ENCODE measurements at regions not wholly inside any gene's neighbourhood (a gene's known extent, or its start where the extent isn't known, plus 50 kb on each side); places are given as distances from the start of the nearest gene placed in this dataset.

DNA sequence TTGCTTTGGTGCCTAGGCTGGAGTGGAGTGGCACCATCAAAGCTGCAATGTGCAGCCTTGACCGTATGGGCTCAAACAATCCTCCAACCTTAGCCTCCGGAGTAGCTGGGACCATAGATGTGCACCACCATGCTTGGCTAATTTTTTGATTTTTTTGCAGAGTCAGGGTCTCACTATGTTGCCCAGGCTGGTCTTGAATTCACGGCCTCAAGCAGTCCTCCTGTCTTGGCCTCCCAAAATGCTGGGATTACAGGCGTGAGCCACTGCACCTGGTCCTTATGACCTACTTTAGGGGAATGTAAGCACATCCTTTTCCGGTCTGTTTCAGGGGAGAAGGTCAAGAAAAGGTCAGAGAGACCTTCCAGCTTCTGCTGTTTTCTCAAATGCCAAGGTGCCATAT lies 53.4 kb upstream of the SPRED2 start:
- TF ChIP-seq, protein P1, sequence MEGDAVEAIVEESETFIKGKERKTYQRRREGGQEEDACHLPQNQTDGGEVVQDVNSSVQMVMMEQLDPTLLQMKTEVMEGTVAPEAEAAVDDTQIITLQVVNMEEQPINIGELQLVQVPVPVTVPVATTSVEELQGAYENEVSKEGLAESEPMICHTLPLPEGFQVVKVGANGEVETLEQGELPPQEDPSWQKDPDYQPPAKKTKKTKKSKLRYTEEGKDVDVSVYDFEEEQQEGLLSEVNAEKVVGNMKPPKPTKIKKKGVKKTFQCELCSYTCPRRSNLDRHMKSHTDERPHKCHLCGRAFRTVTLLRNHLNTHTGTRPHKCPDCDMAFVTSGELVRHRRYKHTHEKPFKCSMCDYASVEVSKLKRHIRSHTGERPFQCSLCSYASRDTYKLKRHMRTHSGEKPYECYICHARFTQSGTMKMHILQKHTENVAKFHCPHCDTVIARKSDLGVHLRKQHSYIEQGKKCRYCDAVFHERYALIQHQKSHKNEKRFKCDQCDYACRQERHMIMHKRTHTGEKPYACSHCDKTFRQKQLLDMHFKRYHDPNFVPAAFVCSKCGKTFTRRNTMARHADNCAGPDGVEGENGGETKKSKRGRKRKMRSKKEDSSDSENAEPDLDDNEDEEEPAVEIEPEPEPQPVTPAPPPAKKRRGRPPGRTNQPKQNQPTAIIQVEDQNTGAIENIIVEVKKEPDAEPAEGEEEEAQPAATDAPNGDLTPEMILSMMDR (IDR thresholded peaks at IDR 0.05; ENCODE audit: control extremely low read depth in 1 of 3, insufficient read depth in 1 of 3, low read depth in 1 of 3, low read length in 3 of 3): no peak
- no peak for TF ChIP-seq TAF1 (IDR thresholded peaks at IDR 0.05; ENCODE audit: low read depth, low read length)
- TF ChIP-seq POLR2AphosphoS5 (IDR thresholded peaks at IDR 0.05; ENCODE audit: low read depth, low read length): no peak
- TF ChIP-seq CTBP2 (IDR thresholded peaks at IDR 0.05; ENCODE audit: borderline replicate concordance, insufficient read depth, insufficient read length, low read length): no peak
- no peak for TF ChIP-seq SP2 (IDR thresholded peaks at IDR 0.05; ENCODE audit: low read length)
- no peak for TF ChIP-seq SRF (IDR thresholded peaks at IDR 0.05; ENCODE audit: low read depth, low read length)
- TF ChIP-seq HDAC2 (IDR thresholded peaks at IDR 0.05; ENCODE audit: borderline replicate concordance in 1 of 2, low read depth in 2 of 2, low read length in 2 of 2): no peak
- TF ChIP-seq YY1 (IDR thresholded peaks at IDR 0.05; ENCODE audit: low read depth, low read length): no peak
- no peak for TF ChIP-seq HDAC6 (IDR thresholded peaks at IDR 0.05; ENCODE audit: low read depth, low read length)
- no peak for TF ChIP-seq KDM5A (IDR thresholded peaks at IDR 0.05; ENCODE audit: low read length)
- no peak for TF ChIP-seq RAD21 (IDR thresholded peaks at IDR 0.05 in 1 of 2, conservative IDR thresholded peaks at IDR 0.05 in 1 of 2; ENCODE audit: low read depth in 2 of 2, low read length in 2 of 2)
